Endodermal cell (in vitro differentiated cells): ENCODE measurements at regions not wholly inside any gene's neighbourhood (a gene's known extent, or its start where the extent isn't known, plus 50 kb on each side); places are given as distances from the start of the nearest gene placed in this dataset.

ENCODE experiments used
- DNase-seq: peaks from one replicate; pipeline ENCODE4 v3.0.0-alpha.2; 2017
- H3K27ac ChIP-seq: 2 replicates; pipeline ENCODE4 v1.5.1; 2013; ENCODE audit warnings: mild to moderate bottlenecking, low read depth, low read length, moderate library complexity
- H3K27me3 ChIP-seq: 2 replicates; pipeline ENCODE4 v1.6.1; 2013; ENCODE audit warnings: mild to moderate bottlenecking, low read length, moderate library complexity; ENCODE audit not compliant: insufficient read depth, control insufficient read depth, poor library complexity, severe bottlenecking
- H3K36me3 ChIP-seq: 2 replicates; pipeline ENCODE4 v1.7.0; 2013; ENCODE audit warnings: mild to moderate bottlenecking, low read length, moderate library complexity; ENCODE audit not compliant: control insufficient read depth, insufficient read depth
- H3K4me1 ChIP-seq: one replicate; pipeline ENCODE4 v1.7.0; 2013; ENCODE audit warnings: low read length; ENCODE audit not compliant: control insufficient read depth, insufficient read depth
- H3K4me3 ChIP-seq: 2 replicates; pipeline ENCODE4 v1.5.1; 2013; ENCODE audit warnings: mild to moderate bottlenecking, low read length, moderate library complexity
- H3K9ac ChIP-seq: 2 replicates; pipeline ENCODE4 v1.6.1; 2013; ENCODE audit warnings: mild to moderate bottlenecking, low read length, moderate library complexity; ENCODE audit not compliant: poor library complexity, severe bottlenecking; ENCODE audit errors: extremely low read depth
- H3K9me3 ChIP-seq: 2 replicates; pipeline ENCODE4 v1.6.1; 2013; ENCODE audit warnings: mild to moderate bottlenecking, low read length, moderate library complexity; ENCODE audit not compliant: control insufficient read depth
- H3K27ac Mint-ChIP-seq: 2 replicates; pipeline ENCODE4 v1.8.0; 2020; ENCODE audit warnings: mixed read lengths
- H3K27me3 Mint-ChIP-seq: 2 replicates; pipeline ENCODE4 v1.8.0; 2021; ENCODE audit warnings: mild to moderate bottlenecking, mixed read lengths; ENCODE audit not compliant: insufficient read depth
- H3K36me3 Mint-ChIP-seq: 2 replicates; pipeline ENCODE4 v1.8.0; 2020; ENCODE audit warnings: low read depth, mixed read lengths
- H3K4me1 Mint-ChIP-seq: 2 replicates; pipeline ENCODE4 v1.8.0; 2020; ENCODE audit warnings: mixed read lengths
- H3K4me3 Mint-ChIP-seq: 2 replicates; pipeline ENCODE4 v1.8.0; 2020; ENCODE audit warnings: mild to moderate bottlenecking, moderate library complexity, mixed read lengths
- H3K9me3 Mint-ChIP-seq: 2 replicates; pipeline ENCODE4 v1.8.0; 2020; ENCODE audit warnings: mild to moderate bottlenecking, mixed read lengths
- CTCF ChIP-seq: fragments of 200-600 bp; sonication (generic); conservative IDR thresholded peaks from 2 replicates; pipeline ENCODE4 v1.5.0; 2021; ENCODE audit warnings: antibody characterized with exemption, mild to moderate bottlenecking
- WGBS, 2 experiments: methylation state at CpG; one replicate each; pipeline versions ENCODE4 v1.1.5 to v1.1.7; 2013; ENCODE audit warnings: missing lambda C conversion rate in 2 of 2, mixed read lengths in 1 of 2; ENCODE audit not compliant: insufficient coverage in 1 of 2, insufficient read length in 1 of 2; 5-methylcytosine and 5-hydroxymethylcytosine counted together

GRCh38 chr2:188776634-188777033 lies 197.5 kb upstream of the COL3A1 start:
- no peak for DNase-seq
- 92% methylated on average over 1 of the region's 1 CpG; no CpG with 5 or more reads in 1 of the 2 experiments for whole genome bisulfite sequencing, 2 experiments
- H3K4me1 ChIP-seq = no peaks in the 10 kb centered on the region
- Mint-ChIP-seq H3K27ac (no peak overlapping the region), H3K4me3 (no peak overlapping the region), H3K27me3 (no peaks in the 10 kb centered on the region), H3K4me1 (no peaks in the 10 kb centered on the region), H3K9me3 (no peaks in the 10 kb centered on the region), H3K36me3 (no peaks in the 10 kb centered on the region)
- no peaks in the 10 kb centered on the region for H3K27me3 ChIP-seq
- no peak for TF ChIP-seq CTCF
- H3K9me3 ChIP-seq = no peaks in the 10 kb centered on the region
- H3K27ac ChIP-seq = no peak overlapping the region
- no peaks in the 10 kb centered on the region for H3K36me3 ChIP-seq
- H3K9ac ChIP-seq = no peak overlapping the region
- H3K4me3 ChIP-seq = no peak overlapping the region

- no peaks in the 10 kb centered on the region for H3K27me3 Mint-ChIP-seq
- H3K4me1 Mint-ChIP-seq = no peaks in the 10 kb centered on the region
Observed at GRCh38 chr2:188784269-188784762, 189.9 kb upstream of the COL3A1 start.

GRCh38 chr2:188785061-188785460 lies 189.1 kb upstream of the COL3A1 start:
- no peak overlapping the region for H3K27ac Mint-ChIP-seq
- no peaks in the 10 kb centered on the region for H3K27me3 ChIP-seq
- no peaks in the 10 kb centered on the region for H3K9me3 ChIP-seq
- no peaks in the 10 kb centered on the region for H3K4me1 ChIP-seq
- H3K36me3 ChIP-seq = no peaks in the 10 kb centered on the region
- DNase-seq = no peak
- H3K27ac ChIP-seq = no peak overlapping the region
- WGBS, 2 experiments = 85 to 100% methylated on average over 1 to 2 of the region's 2 CpGs
- H3K4me3 ChIP-seq = no peak overlapping the region
- TF ChIP-seq CTCF = no peak
- no peaks in the 10 kb centered on the region for H3K9me3 Mint-ChIP-seq
- H3K4me3 Mint-ChIP-seq = no peak overlapping the region
- no peaks in the 10 kb centered on the region for H3K36me3 Mint-ChIP-seq
- no peaks in the 10 kb centered on the region for H3K4me1 Mint-ChIP-seq
- no peaks in the 10 kb centered on the region for H3K27me3 Mint-ChIP-seq
- H3K9ac ChIP-seq = no peak overlapping the region

More at GRCh38 chr2:188784269-188784762, 189.9 kb upstream of the COL3A1 start:
- no peak for DNase-seq
- Histone ChIP-seq H3K9me3 (no peaks in the 10 kb centered on the region), H3K36me3 (no peaks in the 10 kb centered on the region), H3K4me1 (no peaks in the 10 kb centered on the region), H3K27ac (no peak overlapping the region), H3K9ac (no peak overlapping the region), H3K27me3 (no peaks in the 10 kb centered on the region), H3K4me3 (no peak overlapping the region)
- WGBS, 2 experiments = 89% methylated on average over 1 of the region's 1 CpG; no CpG with 5 or more reads in 1 of the 2 experiments
- no peak overlapping the region for H3K27ac Mint-ChIP-seq
- no peak overlapping the region for H3K4me3 Mint-ChIP-seq
- H3K36me3 Mint-ChIP-seq = no peaks in the 10 kb centered on the region
- no peaks in the 10 kb centered on the region for H3K9me3 Mint-ChIP-seq
- peak; percentile 48 for TF ChIP-seq CTCF
